ENCODE measurements at regions not wholly inside any gene's neighbourhood (a gene's known extent, or its start where the extent isn't known, plus 50 kb on each side); places are given as distances from the start of the nearest gene placed in this dataset.

- TF ChIP-seq, protein P1, sequence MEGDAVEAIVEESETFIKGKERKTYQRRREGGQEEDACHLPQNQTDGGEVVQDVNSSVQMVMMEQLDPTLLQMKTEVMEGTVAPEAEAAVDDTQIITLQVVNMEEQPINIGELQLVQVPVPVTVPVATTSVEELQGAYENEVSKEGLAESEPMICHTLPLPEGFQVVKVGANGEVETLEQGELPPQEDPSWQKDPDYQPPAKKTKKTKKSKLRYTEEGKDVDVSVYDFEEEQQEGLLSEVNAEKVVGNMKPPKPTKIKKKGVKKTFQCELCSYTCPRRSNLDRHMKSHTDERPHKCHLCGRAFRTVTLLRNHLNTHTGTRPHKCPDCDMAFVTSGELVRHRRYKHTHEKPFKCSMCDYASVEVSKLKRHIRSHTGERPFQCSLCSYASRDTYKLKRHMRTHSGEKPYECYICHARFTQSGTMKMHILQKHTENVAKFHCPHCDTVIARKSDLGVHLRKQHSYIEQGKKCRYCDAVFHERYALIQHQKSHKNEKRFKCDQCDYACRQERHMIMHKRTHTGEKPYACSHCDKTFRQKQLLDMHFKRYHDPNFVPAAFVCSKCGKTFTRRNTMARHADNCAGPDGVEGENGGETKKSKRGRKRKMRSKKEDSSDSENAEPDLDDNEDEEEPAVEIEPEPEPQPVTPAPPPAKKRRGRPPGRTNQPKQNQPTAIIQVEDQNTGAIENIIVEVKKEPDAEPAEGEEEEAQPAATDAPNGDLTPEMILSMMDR (IDR thresholded peaks at IDR 0.05 in 8 of 11, conservative IDR thresholded peaks at IDR 0.05 in 3 of 11) = no peak
- TF ChIP-seq POLR2AphosphoS5 (IDR thresholded peaks at IDR 0.05) = no peak
- no peak for TF ChIP-seq POLR2A (IDR thresholded peaks at IDR 0.05)
These were observed 421.6 kb upstream of the KLF12 start for GRCh38 chr13:74555651-74556420.

All from spleen (tissue), 7 donors.